OCI-LY1 (cell line): ENCODE measurements at regions not wholly inside any gene's neighbourhood (a gene's known extent, or its start where the extent isn't known, plus 50 kb on each side); places are given as distances from the start of the nearest gene placed in this dataset.

Experiments
- EZH2 ChIP-seq: fragments of 200-600 bp; sonication (generic), shearing (Covaris generic); IDR thresholded peaks from 2 replicates; pipeline ENCODE4 v1.8.0; 2017; ENCODE audit warnings: borderline replicate concordance, mixed run types, mild to moderate bottlenecking, antibody characterized with exemption, low read length, moderate library complexity, mixed read lengths
- TF ChIP-seq, protein P1 (sequence below): fragments of 200-600 bp; sonication (generic), shearing (Covaris generic); IDR thresholded peaks from 2 replicates; pipeline ENCODE4 v1.5.1; 2017; ENCODE audit warnings: mild to moderate bottlenecking, antibody characterized with exemption, low read length, moderate library complexity, mixed read lengths

DNA sequence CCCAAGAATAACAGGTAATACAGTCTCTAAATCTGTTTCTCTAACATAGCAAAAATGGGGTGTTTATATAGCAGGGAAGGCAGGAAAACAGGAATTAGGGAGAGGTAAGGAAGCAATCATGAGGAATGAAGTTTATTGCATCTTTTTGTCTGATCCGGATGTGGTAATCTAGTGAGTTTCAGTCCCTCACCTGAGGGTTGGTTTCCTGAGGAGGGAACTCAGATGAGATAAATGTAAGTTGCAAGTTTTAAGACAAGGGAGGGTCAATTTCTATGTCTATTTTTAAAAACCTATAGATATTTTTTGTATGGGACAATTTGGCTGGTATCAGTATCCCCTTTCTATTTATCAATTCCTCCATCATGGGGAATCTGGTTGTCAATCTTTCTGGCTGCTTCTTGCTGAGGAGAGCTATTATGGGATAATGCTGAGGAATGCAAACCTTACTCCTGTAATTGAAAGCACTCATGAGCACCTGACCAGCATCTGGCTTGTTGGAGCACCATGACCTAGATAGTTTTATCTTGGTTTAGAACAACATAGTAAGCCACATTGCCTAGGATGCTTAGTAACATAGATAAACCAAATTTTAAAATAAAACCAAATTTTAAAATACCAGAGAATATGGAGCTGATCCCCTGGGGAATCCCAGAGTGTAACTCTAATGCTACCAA lies 130.1 kb downstream of the ADAM29 start:
- TF ChIP-seq, protein P1, sequence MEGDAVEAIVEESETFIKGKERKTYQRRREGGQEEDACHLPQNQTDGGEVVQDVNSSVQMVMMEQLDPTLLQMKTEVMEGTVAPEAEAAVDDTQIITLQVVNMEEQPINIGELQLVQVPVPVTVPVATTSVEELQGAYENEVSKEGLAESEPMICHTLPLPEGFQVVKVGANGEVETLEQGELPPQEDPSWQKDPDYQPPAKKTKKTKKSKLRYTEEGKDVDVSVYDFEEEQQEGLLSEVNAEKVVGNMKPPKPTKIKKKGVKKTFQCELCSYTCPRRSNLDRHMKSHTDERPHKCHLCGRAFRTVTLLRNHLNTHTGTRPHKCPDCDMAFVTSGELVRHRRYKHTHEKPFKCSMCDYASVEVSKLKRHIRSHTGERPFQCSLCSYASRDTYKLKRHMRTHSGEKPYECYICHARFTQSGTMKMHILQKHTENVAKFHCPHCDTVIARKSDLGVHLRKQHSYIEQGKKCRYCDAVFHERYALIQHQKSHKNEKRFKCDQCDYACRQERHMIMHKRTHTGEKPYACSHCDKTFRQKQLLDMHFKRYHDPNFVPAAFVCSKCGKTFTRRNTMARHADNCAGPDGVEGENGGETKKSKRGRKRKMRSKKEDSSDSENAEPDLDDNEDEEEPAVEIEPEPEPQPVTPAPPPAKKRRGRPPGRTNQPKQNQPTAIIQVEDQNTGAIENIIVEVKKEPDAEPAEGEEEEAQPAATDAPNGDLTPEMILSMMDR: no peak
- TF ChIP-seq EZH2: no peak
